Heart right ventricle (tissue), 16 donors: ENCODE measurements at regions not wholly inside any gene's neighbourhood (a gene's known extent, or its start where the extent isn't known, plus 50 kb on each side); places are given as distances from the start of the nearest gene placed in this dataset.

ENCODE experiments used
- ATAC-seq, 8 donors: fragments of 200-7000 bp; cut with Tn5 transposase; one replicate each; pipeline ENCODE4 v1.9.1; 2020; ENCODE audit warnings: mild to moderate bottlenecking in 8 of 8, moderate library complexity in 8 of 8, moderate number of reproducible peaks in 1 of 8
- DNase-seq, 2 donors: peaks; one replicate each; pipeline ENCODE4 v3.0.0-alpha.2; 2020
- H3K27ac ChIP-seq, 10 donors: fragments of 200-600 bp; sonication (generic) in 2 of 10; one replicate each; pipeline versions ENCODE4 v1.5.0 to v1.8.0; 2020 to 2022; ENCODE audit warnings: mild to moderate bottlenecking in 3 of 10
- H3K27me3 ChIP-seq, 7 donors: fragments of 200-600 bp; one replicate each; pipeline ENCODE4 v1.8.0; 2021 to 2022; ENCODE audit warnings: mild to moderate bottlenecking in 2 of 7
- H3K36me3 ChIP-seq, 9 donors: fragments of 200-600 bp; sonication (generic) in 1 of 9; one replicate each; pipeline versions ENCODE4 v1.5.0 to v1.8.0; 2020 to 2022; ENCODE audit warnings: mild to moderate bottlenecking in 2 of 9
- H3K4me1 ChIP-seq, 9 donors: fragments of 200-600 bp; sonication (generic) in 1 of 9; one replicate each; pipeline versions ENCODE4 v1.5.0 to v1.8.0; 2020 to 2022; ENCODE audit warnings: mild to moderate bottlenecking in 4 of 9
- H3K4me3 ChIP-seq, 10 donors: fragments of 200-600 bp; sonication (generic) in 2 of 10; one replicate each; pipeline versions ENCODE4 v1.5.0 to v1.8.0; 2020 to 2022; ENCODE audit warnings: mild to moderate bottlenecking in 7 of 10, moderate library complexity in 2 of 10
- H3K9me3 ChIP-seq, 11 donors: fragments of 200-600 bp in 10 of 11; sonication (generic) in 2 of 11; one replicate each; pipeline versions ENCODE4 v1.5.0 to v1.8.0; 2013 to 2022; ENCODE audit warnings: mild to moderate bottlenecking in 2 of 11, control low read depth in 1 of 11, moderate library complexity in 1 of 11
- WGBS, 2 donors: extraction: QIAGEN DNeasy Blood & Tissue Kit; methylation state at CpG; one replicate each; pipeline ENCODE4 v1.1.7; 2013; ENCODE audit warnings: inconsistent platforms in 1 of 2; 5-methylcytosine and 5-hydroxymethylcytosine counted together
- intact Hi-C, 10 donors: fragments of 100-400 bp; cut with DNase I; formaldehyde crosslinking; loops; one replicate each; pipeline versions ENCODE4 v1.11.1 to v1.14.2; 2022
- TF ChIP-seq, protein P1 (sequence below), 9 donors: fragments of 200-600 bp; sonication (generic) in 2 of 9; IDR thresholded peaks; one replicate each; pipeline versions ENCODE4 v1.5.0 to v1.8.0; 2021 to 2022; ENCODE audit warnings: antibody characterized with exemption in 9 of 9, mild to moderate bottlenecking in 5 of 9, moderate library complexity in 1 of 9
- donor health status: Arrhythmogenic right ventricular cardiomyopathy.
- donor health status: ischemic (EF 13 %, LVEDD 7.1; RV severe dilation, severe dysfunction).
- donor health status: healthy with polysubstance abuse.
- donor health status: DM: no; HTN: yes; CAD: no.
- donor health status: DM: no; HTN: no; CAD: no.
- donor health status: ischemic (EF 25% LVEDD 6.9; RV normal size, moderate dysfunction).
- donor health status: ischemic (EF 25% LVEDD 5.7; RV mildly dilated, moderate dysfunction).
- donor health status: healthy.
- donor health status: DM: yes; HTN: yes; CAD: no.
- donor health status: Ischemic cardiomyopathy.
- donor health status: ischemic (EF 35%, LVEDD 5.7; RV mildly dilated, moderate dysfunction).
- donor health status: nonischemic (EF 11% LVEDD 7.7; RV severe dilation, severe dysfunction).
- donor health status: DM: yes; HTN: yes; CAD: no.
- donor health status: PGD.
- donor health status: ischemic (EF 29% LVEDD 5.4; RV normal size, mild dysfunction).
- donor health status: nonischemic (EF 23%, LVEDD 6.1; RV moderate dilation, normal function).

DNA sequence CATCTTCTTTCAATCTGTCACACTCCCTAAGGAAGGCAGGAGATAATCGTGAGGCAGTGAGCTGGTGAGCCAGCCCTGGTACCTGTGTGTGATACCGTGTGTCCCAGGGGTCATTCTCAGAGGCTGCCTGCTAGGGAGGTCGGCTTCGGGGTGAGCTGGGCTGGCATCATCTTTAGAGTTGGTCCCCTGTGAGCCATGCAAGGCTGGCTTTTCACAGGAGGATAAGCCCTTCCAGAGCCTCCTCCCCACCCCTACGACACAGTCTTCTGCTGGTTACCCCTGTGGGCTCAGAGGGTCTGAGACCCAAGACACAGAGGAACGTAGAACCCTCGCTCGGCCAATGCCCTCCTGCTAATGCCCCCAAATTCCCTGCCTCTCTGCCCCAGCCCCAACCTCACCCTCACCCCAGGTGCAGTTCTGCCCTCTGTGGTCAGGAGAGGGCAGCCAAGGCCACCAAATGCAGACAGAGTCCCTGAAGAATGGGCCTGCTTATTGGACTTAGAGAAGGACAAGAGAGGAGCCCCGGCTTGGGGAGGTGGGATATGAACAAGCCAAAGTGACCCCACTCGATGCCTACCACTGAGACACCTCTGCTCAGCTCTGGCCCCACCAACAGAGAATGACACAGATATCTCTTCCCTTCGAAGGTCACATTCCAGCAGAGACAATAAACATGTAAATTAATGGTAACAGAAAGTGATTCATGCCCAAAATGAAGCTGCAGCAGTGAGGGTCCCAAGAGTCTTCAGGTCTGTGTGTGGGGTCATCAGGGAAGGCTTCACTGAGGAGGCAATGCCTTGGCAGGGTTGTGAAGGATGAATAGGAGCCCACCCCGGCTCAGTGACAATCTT is 80.8 kb upstream of the CCL1 start:
- TF ChIP-seq, protein P1, sequence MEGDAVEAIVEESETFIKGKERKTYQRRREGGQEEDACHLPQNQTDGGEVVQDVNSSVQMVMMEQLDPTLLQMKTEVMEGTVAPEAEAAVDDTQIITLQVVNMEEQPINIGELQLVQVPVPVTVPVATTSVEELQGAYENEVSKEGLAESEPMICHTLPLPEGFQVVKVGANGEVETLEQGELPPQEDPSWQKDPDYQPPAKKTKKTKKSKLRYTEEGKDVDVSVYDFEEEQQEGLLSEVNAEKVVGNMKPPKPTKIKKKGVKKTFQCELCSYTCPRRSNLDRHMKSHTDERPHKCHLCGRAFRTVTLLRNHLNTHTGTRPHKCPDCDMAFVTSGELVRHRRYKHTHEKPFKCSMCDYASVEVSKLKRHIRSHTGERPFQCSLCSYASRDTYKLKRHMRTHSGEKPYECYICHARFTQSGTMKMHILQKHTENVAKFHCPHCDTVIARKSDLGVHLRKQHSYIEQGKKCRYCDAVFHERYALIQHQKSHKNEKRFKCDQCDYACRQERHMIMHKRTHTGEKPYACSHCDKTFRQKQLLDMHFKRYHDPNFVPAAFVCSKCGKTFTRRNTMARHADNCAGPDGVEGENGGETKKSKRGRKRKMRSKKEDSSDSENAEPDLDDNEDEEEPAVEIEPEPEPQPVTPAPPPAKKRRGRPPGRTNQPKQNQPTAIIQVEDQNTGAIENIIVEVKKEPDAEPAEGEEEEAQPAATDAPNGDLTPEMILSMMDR (IDR thresholded peaks at IDR 0.05): peak in 8 of 9 donors; percentile 7 to 63 (median 46)
- 46 to 52% methylated on average over 12 of the region's 12 CpGs for WGBS, 2 donors
- Histone ChIP-seq H3K4me3 (no peak overlapping the region), H3K27me3 (peaks cover 0 to 22% (median 12%) of the 10 kb centered on the region in 7 donors), H3K27ac (no peak overlapping the region), H3K9me3 (no peaks in the 10 kb centered on the region), H3K4me1 (peaks cover 0 to 7% (median 0%) of the 10 kb centered on the region in 9 donors), H3K36me3 (no peaks in the 10 kb centered on the region)
- ATAC-seq (peak in 6 of 8 donors; percentile 53 to 78 (median 66)), DNase-seq (peak; percentile 25 to 30)
- intact Hi-C loops: loop anchor here in 2 of 10 donors (2.0 to 10.0 kb wide), 4 partner anchors 75 to 1093 kb away; partner anchors contain the start of gene SLFN12L (in 1 of the 2)

DNA sequence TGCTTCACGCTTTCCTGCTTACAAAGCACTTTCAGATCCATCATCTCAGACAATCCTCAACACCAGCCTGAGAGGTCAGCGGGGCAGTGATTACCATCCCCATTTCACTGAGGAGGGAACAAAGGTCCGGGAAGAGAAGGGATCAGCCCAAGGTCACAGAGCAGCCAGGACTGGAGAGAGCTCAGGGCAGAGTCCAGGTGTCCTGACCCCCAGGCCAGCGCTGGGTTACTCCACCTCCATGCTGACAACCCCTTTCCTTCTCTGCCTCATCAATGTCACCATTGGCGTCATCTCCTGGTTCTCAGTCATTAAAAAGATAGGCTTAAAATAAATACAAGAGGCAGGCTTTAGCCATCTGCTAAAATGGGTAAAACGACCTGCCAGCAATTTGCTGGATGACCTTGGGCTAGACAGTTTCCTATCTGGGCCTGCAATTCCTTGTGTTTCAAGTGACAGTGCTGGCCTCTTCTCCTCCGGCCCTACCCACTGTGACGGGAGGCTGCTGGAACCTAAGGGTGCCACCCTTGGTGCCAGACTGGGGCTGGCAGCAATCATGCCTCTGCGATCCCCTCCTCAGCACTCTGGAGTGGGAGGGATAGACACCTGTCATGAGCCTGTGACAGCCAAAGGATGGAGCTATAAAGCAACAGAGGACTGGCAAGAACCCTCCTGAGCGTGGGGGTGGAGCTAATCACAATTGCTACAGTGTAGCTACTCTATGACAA is 79.5 kb upstream of the CCL1 start:
- WGBS, 2 donors: 42 to 50% methylated on average over 10 of the region's 10 CpGs
- TF ChIP-seq, protein P1 (IDR thresholded peaks at IDR 0.05): no peak
- Histone ChIP-seq H3K4me1 (peaks cover 0 to 7% (median 0%) of the 10 kb centered on the region in 9 donors), H3K27me3 (peaks cover 0 to 26% (median 11%) of the 10 kb centered on the region in 7 donors), H3K27ac (peak overlapping the region in 1 of 10 donors; percentile 53), H3K4me3 (no peak overlapping the region), H3K36me3 (no peaks in the 10 kb centered on the region), H3K9me3 (no peaks in the 10 kb centered on the region)
- ATAC-seq (peak in 7 of 8 donors; percentile 53 to 87 (median 75)), DNase-seq (peak in 1 of 2 donors; percentile 9)
- intact Hi-C loops: loop anchor here in 2 of 10 donors (5.0 to 10.0 kb wide), 3 partner anchors 192 to 1095 kb away; partner anchors contain the start of gene SLFN12L (in 1 of the 2)

DNA sequence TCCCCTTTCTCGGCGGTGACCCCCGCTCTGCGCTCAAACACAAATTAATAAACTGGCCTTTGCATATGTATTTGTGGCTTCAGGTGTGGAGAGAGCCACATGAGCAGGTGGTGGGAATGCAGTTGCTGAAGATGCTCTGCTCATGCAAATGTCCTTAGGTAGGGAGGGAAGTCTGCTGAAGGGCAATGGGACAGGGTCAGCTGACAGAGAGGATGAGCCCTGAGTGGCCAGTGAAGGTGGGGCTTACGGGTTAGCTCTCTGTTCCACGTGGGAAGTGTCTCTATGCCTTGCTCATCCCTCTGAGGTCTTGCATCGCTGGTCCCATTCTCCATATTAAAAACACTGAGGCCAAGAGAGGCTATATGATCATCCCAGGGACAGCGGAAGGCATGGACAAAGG is 74.2 kb upstream of the CCL1 start:
- H3K4me1 ChIP-seq: peaks cover 0 to 16% (median 0%) of the 10 kb centered on the region in 9 donors
- intact Hi-C loops: no loop called here
- no peaks in the 10 kb centered on the region for H3K36me3 ChIP-seq
- no peak overlapping the region for H3K4me3 ChIP-seq
- no peak overlapping the region for H3K27ac ChIP-seq
- H3K9me3 ChIP-seq: no peaks in the 10 kb centered on the region
- TF ChIP-seq, protein P1 (IDR thresholded peaks at IDR 0.05): no peak
- 78 to 79% methylated on average over 8 of the region's 8 CpGs for WGBS, 2 donors
- DNase-seq: no peak
- ATAC-seq: no peak
- H3K27me3 ChIP-seq: peaks cover 0 to 10% (median 5%) of the 10 kb centered on the region in 7 donors

DNA sequence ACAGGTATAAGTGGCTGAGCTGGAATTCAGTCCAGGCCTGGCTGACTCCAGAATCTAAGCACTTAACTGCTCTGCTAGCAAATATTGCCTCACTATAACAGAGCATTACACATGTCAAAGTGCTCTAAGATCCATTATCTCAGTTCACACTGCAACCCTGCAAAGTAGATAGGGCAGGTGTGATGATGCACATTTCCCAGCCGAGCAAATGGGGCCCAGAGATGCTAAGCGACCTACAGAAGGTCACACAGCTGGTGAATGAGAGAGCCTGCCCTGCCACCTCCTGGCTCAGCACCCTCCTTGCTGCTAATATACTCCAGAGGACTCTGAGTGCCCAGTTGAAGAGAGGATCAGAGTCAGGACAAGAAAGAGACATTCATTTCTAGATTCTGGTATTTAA is 73.6 kb upstream of the CCL1 start:
- Histone ChIP-seq H3K27me3 (peaks cover 0 to 11% (median 5%) of the 10 kb centered on the region in 7 donors), H3K4me1 (peaks cover 0 to 16% (median 0%) of the 10 kb centered on the region in 9 donors), H3K36me3 (no peaks in the 10 kb centered on the region), H3K4me3 (no peak overlapping the region), H3K27ac (no peak overlapping the region), H3K9me3 (no peaks in the 10 kb centered on the region)
- 50 to 57% methylated on average over 2 of the region's 2 CpGs for WGBS, 2 donors
- intact Hi-C loops: no loop called here
- TF ChIP-seq, protein P1 (IDR thresholded peaks at IDR 0.05): no peak
- no peak for ATAC-seq
- no peak for DNase-seq
